Activated naive CD8-positive, alpha-beta T cell treated with anti-CD3 and anti-CD28 coated beads, Interleukin-2, amount 10 ng/mL, durations not matched to agents 7 days and 5 days (primary cell): ENCODE measurements at regions not wholly inside any gene's neighbourhood (a gene's known extent, or its start where the extent isn't known, plus 50 kb on each side); places are given as distances from the start of the nearest gene placed in this dataset.
"Not testable (repeated sequence)": the region's sequence is repeated elsewhere in the genome, so short reads cannot be mapped to it uniquely, and the experiment has no call there.

ENCODE experiments used
- ATAC-seq: fragments of 150-1000 bp; cut with Tn5 transposase; one replicate; pipeline ENCODE4 v1.10.0; 2021; ENCODE audit warnings: low read depth, moderate library complexity
- POLR2A ChIA-PET: fragments of 350-600 bp; sonication (Branson Sonifier 250); formaldehyde crosslinking; loops from one replicate; lab custom pipeline; 2021; ENCODE audit warnings: antibody characterized with exemption; lab: Charles Lee
- DNase-seq: peaks from one replicate; pipeline ENCODE4 v3.0.0; 2021
- H3K27ac Mint-ChIP-seq: one replicate; pipeline ENCODE4 v1.8.0; 2022; ENCODE audit warnings: mild to moderate bottlenecking, mixed read lengths
- H3K27me3 Mint-ChIP-seq: one replicate; pipeline ENCODE4 v1.8.0; 2022; ENCODE audit warnings: mild to moderate bottlenecking, moderate library complexity, mixed read lengths
- H3K36me3 Mint-ChIP-seq: one replicate; pipeline ENCODE4 v1.8.0; 2021; ENCODE audit warnings: mild to moderate bottlenecking, mixed read lengths
- H3K4me1 Mint-ChIP-seq: one replicate; pipeline ENCODE4 v1.8.0; 2021; ENCODE audit warnings: mixed read lengths
- H3K4me3 Mint-ChIP-seq: one replicate; pipeline ENCODE4 v1.8.0; 2022; ENCODE audit warnings: mild to moderate bottlenecking, moderate library complexity, mixed read lengths
- H3K9me3 Mint-ChIP-seq: one replicate; pipeline ENCODE4 v1.8.0; 2021; ENCODE audit warnings: mixed read lengths

DNA sequence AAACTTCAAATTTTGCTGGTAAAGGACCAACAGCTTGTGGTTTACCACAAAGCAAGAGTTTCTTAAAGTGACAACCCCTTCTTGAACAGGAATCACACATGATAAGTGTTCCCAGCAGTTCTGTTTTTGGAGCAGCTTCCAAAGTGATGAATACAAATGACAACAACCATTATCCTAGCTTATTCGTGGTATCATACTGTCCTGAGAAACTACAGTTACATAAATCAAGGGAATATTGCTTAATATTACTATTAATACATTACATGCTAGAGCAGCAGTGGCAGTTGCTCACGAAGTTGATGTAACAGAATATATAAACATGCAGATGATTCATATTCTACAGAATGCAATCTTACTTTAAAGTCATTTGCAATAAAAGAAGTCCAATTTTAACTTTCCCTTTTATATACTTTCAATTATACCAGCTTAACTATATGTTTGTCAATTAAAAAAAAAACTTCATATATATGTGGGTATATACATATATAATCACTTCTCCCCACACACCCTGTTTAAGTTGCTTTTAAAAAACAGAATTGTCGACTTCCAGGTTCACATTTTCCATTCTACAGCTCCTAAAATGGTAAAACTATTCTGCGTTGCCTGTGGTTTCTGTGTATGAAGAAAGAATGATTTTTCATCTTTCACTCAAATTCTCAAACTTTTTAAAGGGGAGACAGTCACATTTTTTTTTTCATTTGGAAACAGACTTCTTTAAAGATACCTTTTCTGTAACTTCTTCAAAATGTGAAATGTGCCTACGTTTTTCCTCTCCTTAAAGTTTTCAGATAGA, 713.6 kb downstream of the TDRD15 start:
- POLR2A ChIA-PET: no interaction called here
- Mint-ChIP-seq H3K27me3 (no peaks in the 10 kb centered on the region), H3K9me3 (no peaks in the 10 kb centered on the region), H3K36me3 (no peaks in the 10 kb centered on the region), H3K4me1 (no peaks in the 10 kb centered on the region), H3K4me3 (no peak overlapping the region), H3K27ac (no peak overlapping the region)
- no peak for ATAC-seq
- DNase-seq: no peak

- Mint-ChIP-seq H3K27me3 (no peaks in the 10 kb centered on the region), H3K4me1 (no peaks in the 10 kb centered on the region), H3K27ac (no peak overlapping the region), H3K4me3 (no peak overlapping the region), H3K9me3 (peaks cover 4% of the 10 kb centered on the region), H3K36me3 (no peaks in the 10 kb centered on the region)
- DNase-seq: no peak
- POLR2A ChIA-PET: no interaction called here
- ATAC-seq: no peak
Observed at GRCh38 chr2:21841341-21841740, 717.6 kb downstream of the TDRD15 start.

DNA sequence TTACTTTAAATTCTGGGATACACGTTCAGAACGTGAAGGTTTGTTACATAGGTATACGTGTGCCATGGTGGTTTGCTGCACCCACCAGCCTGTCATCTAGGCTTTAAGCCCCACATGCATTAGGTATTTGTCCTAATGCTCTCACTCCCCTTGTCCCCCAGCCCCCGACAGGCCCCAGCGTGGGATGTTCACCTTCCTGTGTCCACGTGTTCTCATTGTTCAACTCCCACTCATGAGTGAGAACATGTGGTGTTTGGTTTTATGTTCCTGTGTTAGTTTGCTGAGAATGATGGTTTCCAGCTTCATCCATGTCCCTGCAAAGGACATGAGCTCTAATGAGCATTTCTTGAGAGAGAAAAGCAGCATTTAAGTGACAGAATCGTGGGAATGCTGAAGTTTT, 726.6 kb downstream of the TDRD15 start:
- H3K27ac Mint-ChIP-seq, ATAC-seq, H3K4me3 Mint-ChIP-seq, DNase-seq, H3K27me3 Mint-ChIP-seq, POLR2A ChIA-PET, H3K36me3 Mint-ChIP-seq, H3K4me1 Mint-ChIP-seq, H3K9me3 Mint-ChIP-seq: not testable (repeated sequence)

- ATAC-seq: no peak
Observed at GRCh38 chr2:21854938-21855337, 731.2 kb downstream of the TDRD15 start.

DNA sequence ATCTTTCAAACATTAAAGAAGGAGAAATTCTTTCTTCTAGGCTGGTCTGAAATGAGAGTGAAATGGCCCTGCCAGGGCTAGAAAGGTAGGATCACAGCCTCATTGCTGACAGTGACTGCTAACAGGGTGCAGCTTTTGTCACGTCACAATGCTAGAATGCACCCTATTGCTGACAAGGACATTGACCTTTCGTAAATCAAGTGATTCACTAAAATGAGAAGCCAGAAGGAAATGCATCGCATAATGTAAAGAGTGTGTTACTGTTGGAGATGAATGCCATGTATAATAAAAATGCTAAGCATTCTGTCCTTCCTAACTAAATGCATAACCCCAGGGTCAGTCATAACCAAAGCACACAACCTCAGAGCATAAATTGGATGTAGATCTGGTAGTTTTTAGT, 732.9 kb downstream of the TDRD15 start:
- ATAC-seq: no peak
- POLR2A ChIA-PET: no interaction called here
- DNase-seq: no peak
- Mint-ChIP-seq H3K36me3 (no peaks in the 10 kb centered on the region), H3K27ac (no peak overlapping the region), H3K9me3 (peaks cover 3% of the 10 kb centered on the region), H3K4me3 (no peak overlapping the region), H3K4me1 (no peaks in the 10 kb centered on the region), H3K27me3 (no peaks in the 10 kb centered on the region)

More at GRCh38 chr2:21854938-21855337, 731.2 kb downstream of the TDRD15 start:
- no peak for DNase-seq
- H3K4me3 Mint-ChIP-seq: no peak overlapping the region
- no peaks in the 10 kb centered on the region for H3K36me3 Mint-ChIP-seq
- peaks cover 5% of the 10 kb centered on the region for H3K9me3 Mint-ChIP-seq
- no peaks in the 10 kb centered on the region for H3K4me1 Mint-ChIP-seq
- no peak overlapping the region for H3K27ac Mint-ChIP-seq
- POLR2A ChIA-PET: no interaction called here
- H3K27me3 Mint-ChIP-seq: no peaks in the 10 kb centered on the region

DNA sequence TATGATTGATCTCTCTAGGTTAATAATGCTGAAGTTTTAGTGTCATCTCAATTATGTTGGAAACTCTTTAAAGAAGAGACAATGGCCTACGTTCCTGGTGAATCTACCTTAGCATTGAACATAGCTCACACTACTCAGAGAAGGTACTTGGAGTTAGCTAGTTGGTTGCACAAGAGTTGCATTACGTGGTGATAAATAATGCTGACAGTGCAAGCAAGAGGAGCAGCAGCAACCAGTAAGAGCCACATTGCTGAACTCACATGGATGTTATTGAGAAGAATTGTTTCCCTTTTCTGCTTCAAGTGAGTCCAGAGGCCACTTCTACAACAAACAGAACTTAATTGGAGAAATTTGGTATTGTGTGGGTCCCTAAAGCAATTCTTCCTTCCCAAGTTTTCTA, 737.1 kb downstream of the TDRD15 start:
- POLR2A ChIA-PET: no interaction called here
- no peak overlapping the region for H3K4me3 Mint-ChIP-seq
- no peak for ATAC-seq
- H3K27me3 Mint-ChIP-seq: no peaks in the 10 kb centered on the region
- no peaks in the 10 kb centered on the region for H3K9me3 Mint-ChIP-seq
- DNase-seq: no peak
- no peak overlapping the region for H3K27ac Mint-ChIP-seq
- no peaks in the 10 kb centered on the region for H3K4me1 Mint-ChIP-seq
- H3K36me3 Mint-ChIP-seq: no peaks in the 10 kb centered on the region

- Mint-ChIP-seq H3K9me3 (no peaks in the 10 kb centered on the region), H3K27me3 (no peaks in the 10 kb centered on the region), H3K27ac (no peak overlapping the region), H3K4me3 (no peak overlapping the region), H3K4me1 (no peaks in the 10 kb centered on the region), H3K36me3 (no peaks in the 10 kb centered on the region)
- POLR2A ChIA-PET: no interaction called here
- DNase-seq (no peak), ATAC-seq (no peak)
Observed at GRCh38 chr2:21866316-21866715, 742.5 kb downstream of the TDRD15 start.

DNA sequence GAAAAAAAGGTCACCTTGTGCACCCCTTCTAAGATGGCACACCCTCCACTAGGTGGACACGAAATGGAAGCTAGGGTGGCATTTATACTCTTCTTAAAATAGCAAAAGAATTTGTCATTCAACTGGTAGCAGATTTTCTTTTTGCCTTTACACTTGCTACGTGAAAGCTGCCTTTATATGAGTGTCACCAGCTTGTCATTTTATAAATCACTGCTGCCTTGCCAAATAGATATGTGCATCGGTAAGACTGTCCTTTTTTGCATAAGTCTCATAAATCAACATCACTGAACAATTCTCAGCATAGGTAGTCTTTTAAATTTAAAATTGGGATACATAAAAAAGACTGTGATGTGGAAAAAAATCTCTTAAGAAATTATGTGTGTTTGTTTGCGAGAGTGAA, 764.1 kb downstream of the TDRD15 start:
- H3K4me3 Mint-ChIP-seq: no peak overlapping the region
- POLR2A ChIA-PET: no interaction called here
- peaks cover 7% of the 10 kb centered on the region for H3K9me3 Mint-ChIP-seq
- ATAC-seq (no peak), DNase-seq (no peak)
- H3K27me3 Mint-ChIP-seq: no peaks in the 10 kb centered on the region
- no peak overlapping the region for H3K27ac Mint-ChIP-seq
- H3K4me1 Mint-ChIP-seq: no peaks in the 10 kb centered on the region
- no peaks in the 10 kb centered on the region for H3K36me3 Mint-ChIP-seq

- Mint-ChIP-seq H3K9me3 (peaks cover 4% of the 10 kb centered on the region), H3K36me3 (no peaks in the 10 kb centered on the region), H3K4me1 (no peaks in the 10 kb centered on the region), H3K27ac (no peak overlapping the region), H3K27me3 (no peaks in the 10 kb centered on the region), H3K4me3 (no peak overlapping the region)
- no peak for DNase-seq
- POLR2A ChIA-PET: no interaction called here
- no peak for ATAC-seq
Observed at GRCh38 chr2:21890041-21890440, 766.3 kb downstream of the TDRD15 start.

GRCh38 chr2:21890716-21891115, 766.9 kb downstream of the TDRD15 start:
- Mint-ChIP-seq H3K4me3 (no peak overlapping the region), H3K27me3 (no peaks in the 10 kb centered on the region), H3K27ac (no peak overlapping the region), H3K36me3 (no peaks in the 10 kb centered on the region), H3K4me1 (no peaks in the 10 kb centered on the region), H3K9me3 (peaks cover 4% of the 10 kb centered on the region)
- DNase-seq (no peak), ATAC-seq (no peak)
- POLR2A ChIA-PET: no interaction called here

- Mint-ChIP-seq H3K36me3 (no peaks in the 10 kb centered on the region), H3K4me1 (no peaks in the 10 kb centered on the region), H3K27me3 (no peaks in the 10 kb centered on the region), H3K9me3 (peaks cover 4% of the 10 kb centered on the region), H3K4me3 (no peak overlapping the region), H3K27ac (no peak overlapping the region)
- ATAC-seq (no peak), DNase-seq (no peak)
- POLR2A ChIA-PET: no interaction called here
Observed at GRCh38 chr2:21891191-21891590, 767.4 kb downstream of the TDRD15 start.

GRCh38 chr2:21892140-21892539, 768.4 kb downstream of the TDRD15 start:
- POLR2A ChIA-PET: no interaction called here
- Mint-ChIP-seq H3K4me3 (no peak overlapping the region), H3K27ac (no peak overlapping the region)

GRCh38 chr2:21895200-21895599, 771.4 kb downstream of the TDRD15 start:
- Mint-ChIP-seq H3K27me3 (no peaks in the 10 kb centered on the region), H3K27ac (no peak overlapping the region), H3K36me3 (no peaks in the 10 kb centered on the region), H3K4me1 (no peaks in the 10 kb centered on the region), H3K9me3 (peaks cover 1% of the 10 kb centered on the region), H3K4me3 (no peak overlapping the region)
- ATAC-seq (no peak), DNase-seq (no peak)
- POLR2A ChIA-PET: no interaction called here

More at GRCh38 chr2:21892140-21892539, 768.4 kb downstream of the TDRD15 start:
- Mint-ChIP-seq H3K9me3 (peaks cover 4% of the 10 kb centered on the region), H3K27me3 (no peaks in the 10 kb centered on the region), H3K36me3 (no peaks in the 10 kb centered on the region), H3K4me1 (no peaks in the 10 kb centered on the region)
- no peak for DNase-seq
- ATAC-seq: no peak

DNA sequence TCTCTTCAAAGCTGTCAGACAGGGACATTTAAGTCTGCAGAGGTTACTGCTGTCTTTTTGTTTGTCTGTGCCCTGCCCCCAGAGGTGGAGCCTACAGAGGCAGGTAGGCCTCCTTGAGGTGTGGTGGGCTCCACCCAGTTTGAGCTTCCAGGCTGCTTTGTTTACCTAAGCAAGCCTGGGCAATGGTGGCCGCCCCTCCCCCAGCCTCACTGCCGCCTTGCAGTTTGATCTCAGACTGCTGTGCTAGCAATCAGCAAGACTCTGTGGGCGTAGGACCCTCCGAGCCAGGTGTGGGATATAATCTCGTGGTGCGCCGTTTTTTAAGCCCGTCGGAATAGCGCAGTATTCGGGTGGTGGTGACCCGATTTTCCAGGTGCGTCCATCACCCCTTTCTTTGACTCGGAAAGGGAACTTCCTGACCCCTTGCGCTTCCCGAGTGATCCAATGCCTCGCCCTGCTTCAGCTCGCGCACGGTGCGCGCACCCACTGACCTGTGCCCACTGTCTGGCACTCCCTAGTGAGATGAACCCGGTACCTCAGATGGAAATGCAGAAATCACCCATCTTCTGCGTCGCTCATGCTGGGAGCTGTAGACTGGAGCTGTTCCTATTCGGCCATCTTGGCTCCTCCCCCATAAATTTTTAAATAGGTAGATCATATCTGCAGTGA, 785.1 kb downstream of the TDRD15 start:
- not testable (repeated sequence) for H3K27me3 Mint-ChIP-seq, H3K9me3 Mint-ChIP-seq

More for the DNA sequence above, 785.1 kb downstream of the TDRD15 start:
- ATAC-seq, POLR2A ChIA-PET, H3K4me1 Mint-ChIP-seq, H3K36me3 Mint-ChIP-seq, DNase-seq, H3K4me3 Mint-ChIP-seq, H3K27ac Mint-ChIP-seq: not testable (repeated sequence)
